Heart left ventricle (tissue), 16 donors: ENCODE measurements at regions not wholly inside any gene's neighbourhood (a gene's known extent, or its start where the extent isn't known, plus 50 kb on each side); places are given as distances from the start of the nearest gene placed in this dataset.

Experiments
- ATAC-seq, 4 donors: fragments of 200-7000 bp; cut with Tn5 transposase; one replicate each; pipeline ENCODE4 v1.9.1; 2020 to 2022; ENCODE audit warnings: moderate library complexity in 4 of 4, mild to moderate bottlenecking in 3 of 4, moderate number of reproducible peaks in 1 of 4
- DNase-seq, 5 donors: peaks; one replicate each; pipeline ENCODE4 v3.0.0-alpha.2; 2020
- H3K27ac ChIP-seq, 12 donors: fragments of 200-600 bp; sonication (generic) in 4 of 12; one replicate each; pipeline versions ENCODE4 v1.5.0 to v1.8.0; 2016 to 2022; ENCODE audit warnings: mild to moderate bottlenecking in 2 of 12
- H3K27me3 ChIP-seq, 9 donors: fragments of 200-600 bp; sonication (generic) in 2 of 9; one replicate each; pipeline versions ENCODE4 v1.5.1 to v1.8.0; 2016 to 2022; ENCODE audit warnings: mild to moderate bottlenecking in 3 of 9
- H3K36me3 ChIP-seq, 9 donors: fragments of 200-600 bp; sonication (generic) in 2 of 9; one replicate each; pipeline versions ENCODE4 v1.5.0 to v1.8.0; 2018 to 2022; ENCODE audit warnings: mild to moderate bottlenecking in 2 of 9
- H3K4me1 ChIP-seq, 12 donors: fragments of 200-600 bp; sonication (generic) in 4 of 12; one replicate each; pipeline versions ENCODE4 v1.5.0 to v1.8.0; 2016 to 2022; ENCODE audit warnings: mild to moderate bottlenecking in 3 of 12
- H3K4me3 ChIP-seq, 12 donors: fragments of 200-600 bp; sonication (generic) in 4 of 12; one replicate each; pipeline versions ENCODE4 v1.5.0 to v1.8.0; 2017 to 2022; ENCODE audit warnings: mild to moderate bottlenecking in 9 of 12, moderate library complexity in 4 of 12
- H3K9me3 ChIP-seq, 12 donors: fragments of 200-600 bp; sonication (generic) in 4 of 12; one replicate each; pipeline versions ENCODE4 v1.5.0 to v1.8.0; 2016 to 2022; ENCODE audit warnings: mild to moderate bottlenecking in 1 of 12
- CTCF ChIP-seq, 12 donors: fragments of 200-600 bp; sonication (generic) in 4 of 12; IDR thresholded peaks; one replicate each; pipeline versions ENCODE4 v1.5.0 to v1.8.0; 2018 to 2022; ENCODE audit warnings: antibody characterized with exemption in 12 of 12, mild to moderate bottlenecking in 5 of 12
- POLR2A ChIP-seq, 2 donors: fragments of 450-650 bp; IDR thresholded peaks; one replicate each; pipeline ENCODE4 v1.6.1; 2017; ENCODE audit warnings: antibody characterized with exemption in 2 of 2, mild to moderate bottlenecking in 2 of 2, moderate library complexity in 2 of 2
- WGBS, 4 donors: extraction: QIAGEN DNeasy Blood & Tissue Kit in 2 of 4; methylation state at CpG; one replicate each; pipeline versions ENCODE4 v1.1.5 to v1.1.7; 2013 to 2018; 5-methylcytosine and 5-hydroxymethylcytosine counted together
- intact Hi-C, 10 donors: fragments of 100-400 bp; cut with DNase I; formaldehyde crosslinking; loops; one replicate each; pipeline versions ENCODE4 v1.11.1 to v1.14.2; 2022
- donor health status: ischemic (EF 13 %, LVEDD 7.1; RV severe dilation, severe dysfunction).
- donor health status: healthy with polysubstance abuse.
- donor health status: DM: no; HTN: yes; CAD: no.
- donor health status: DM: no; HTN: no; CAD: no.
- donor health status: ischemic (EF 25% LVEDD 6.9; RV normal size, moderate dysfunction).
- donor health status: ischemic (EF 25% LVEDD 5.7; RV mildly dilated, moderate dysfunction).
- donor health status: healthy.
- donor health status: DM: yes; HTN: yes; CAD: no.
- donor health status: ischemic (EF 35%, LVEDD 5.7; RV mildly dilated, moderate dysfunction).
- donor health status: nonischemic (EF 11% LVEDD 7.7; RV severe dilation, severe dysfunction).
- donor health status: DM: yes; HTN: yes; CAD: no.
- donor health status: PGD.
- donor health status: ischemic (EF 29% LVEDD 5.4; RV normal size, mild dysfunction).
- donor health status: nonischemic (EF 23%, LVEDD 6.1; RV moderate dilation, normal function).

DNA sequence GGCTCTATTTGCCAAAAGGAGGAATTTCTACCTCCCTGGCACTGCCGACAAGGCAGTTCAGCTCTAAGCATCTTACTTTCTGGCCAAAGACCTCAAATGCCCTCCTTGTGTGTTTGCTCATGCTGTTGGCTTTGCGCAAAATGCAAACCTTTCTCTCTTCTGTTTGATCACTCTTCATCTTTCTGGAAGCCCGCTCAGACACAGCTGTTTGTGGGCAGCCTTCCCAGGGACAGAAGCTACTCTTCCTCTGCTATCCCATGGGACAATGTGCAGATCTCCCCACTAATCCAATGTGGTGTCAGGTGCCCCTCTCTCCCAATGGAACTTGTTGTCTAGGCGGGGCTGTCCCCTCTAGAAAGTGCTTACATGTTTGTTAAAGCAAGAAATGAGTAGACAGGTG, 278.7 kb downstream of the CCSER2 start:
- Histone ChIP-seq H3K4me1 (no peaks in the 10 kb centered on the region), H3K4me3 (no peak overlapping the region), H3K9me3 (no peaks in the 10 kb centered on the region), H3K27me3 (peaks cover 0 to 13% (median 0%) of the 10 kb centered on the region in 9 donors), H3K27ac (no peak overlapping the region), H3K36me3 (no peaks in the 10 kb centered on the region)
- TF ChIP-seq CTCF (IDR thresholded peaks at IDR 0.05) (no peak), POLR2A (IDR thresholded peaks at IDR 0.05) (no peak)
- intact Hi-C loops = no loop called here
- WGBS, 4 donors = 78 to 84% (median 80%) methylated on average over 4 of the region's 4 CpGs
- ATAC-seq (no peak), DNase-seq (no peak)

- WGBS, 4 donors = 45 to 50% (median 48%) methylated on average over 9 of the region's 9 CpGs
- ATAC-seq = no peak
- intact Hi-C loops = no loop called here
Observed at GRCh38 chr10:84607523-84607922, 279.1 kb downstream of the CCSER2 start.

GRCh38 chr10:84608126-84608525, 279.7 kb downstream of the CCSER2 start:
- 85 to 90% (median 86%) methylated on average over 4 of the region's 4 CpGs for WGBS, 4 donors
- H3K4me3 ChIP-seq = no peak overlapping the region
- H3K27me3 ChIP-seq = peaks cover 0 to 13% (median 0%) of the 10 kb centered on the region in 9 donors
- H3K36me3 ChIP-seq = no peaks in the 10 kb centered on the region
- DNase-seq (no peak), ATAC-seq (no peak)
- intact Hi-C loops = no loop called here
- H3K27ac ChIP-seq = no peak overlapping the region
- H3K4me1 ChIP-seq = no peaks in the 10 kb centered on the region
- TF ChIP-seq POLR2A (IDR thresholded peaks at IDR 0.05) = no peak
- no peak for TF ChIP-seq CTCF (IDR thresholded peaks at IDR 0.05)
- H3K9me3 ChIP-seq = no peaks in the 10 kb centered on the region

More at GRCh38 chr10:84607523-84607922, 279.1 kb downstream of the CCSER2 start:
- Histone ChIP-seq H3K4me1 (no peaks in the 10 kb centered on the region), H3K9me3 (no peaks in the 10 kb centered on the region), H3K27ac (no peak overlapping the region), H3K4me3 (no peak overlapping the region), H3K27me3 (peaks cover 0 to 13% (median 0%) of the 10 kb centered on the region in 9 donors), H3K36me3 (no peaks in the 10 kb centered on the region)
- no peak for DNase-seq
- no peak for TF ChIP-seq POLR2A (IDR thresholded peaks at IDR 0.05)
- no peak for TF ChIP-seq CTCF (IDR thresholded peaks at IDR 0.05)

- no peak overlapping the region for H3K27ac ChIP-seq
- no peak overlapping the region for H3K4me3 ChIP-seq
- TF ChIP-seq CTCF (IDR thresholded peaks at IDR 0.05) (peak in 10 of 12 donors; percentile 23 to 59 (median 42)), POLR2A (IDR thresholded peaks at IDR 0.05) (no peak)
- peaks cover 0 to 5% (median 0%) of the 10 kb centered on the region in 12 donors for H3K4me1 ChIP-seq
- no peaks in the 10 kb centered on the region for H3K36me3 ChIP-seq
- DNase-seq = peak in 2 of 5 donors; percentile 18 to 36
- 28 to 46% (median 34%) methylated on average over 7 of the region's 7 CpGs for WGBS, 4 donors
- no peaks in the 10 kb centered on the region for H3K9me3 ChIP-seq
- peaks cover 0 to 9% (median 0%) of the 10 kb centered on the region in 9 donors for H3K27me3 ChIP-seq
- intact Hi-C loops = loop anchor here in 2 of 10 donors (5.0 to 10.0 kb wide), 3 partner anchors 131 to 1764 kb away; no protein-coding TSS in a partner anchor
- ATAC-seq = peak; percentile 71 to 90 (median 88)
Observed at GRCh38 chr10:84613336-84614021, 285.1 kb downstream of the CCSER2 start.
